Testis (tissue), 2 donors: ENCODE measurements at regions not wholly inside any gene's neighbourhood (a gene's known extent, or its start where the extent isn't known, plus 50 kb on each side); places are given as distances from the start of the nearest gene placed in this dataset.

Source experiments
- CTCF ChIP-seq, 3 experiments: fragments of 450-650 bp in 2 of 3; fragments of 200-600 bp in 1 of 3; sonication (generic) in 1 of 3; IDR thresholded peaks; one replicate each; pipeline ENCODE4 v1.5.1; 2016 to 2019; ENCODE audit warnings: antibody characterized with exemption in 3 of 3, mild to moderate bottlenecking in 2 of 3, moderate library complexity in 1 of 3
- POLR2A ChIP-seq: fragments of 450-650 bp; IDR thresholded peaks from one replicate; pipeline ENCODE4 v1.6.1; 2017; ENCODE audit warnings: antibody characterized with exemption, mild to moderate bottlenecking, moderate library complexity

GRCh38 chr6:72559555-72559954, 62.3 kb upstream of the KCNQ5 start:
- TF ChIP-seq CTCF (IDR thresholded peaks at IDR 0.05) (no peak), POLR2A (no peak)
